ENCODE measurements at regions not wholly inside any gene's neighbourhood (a gene's known extent, or its start where the extent isn't known, plus 50 kb on each side); places are given as distances from the start of the nearest gene placed in this dataset.
A peak's percentile ranks its signal among the peaks of the same experiment; 100 is the strongest.
"Not testable (repeated sequence)": the region's sequence is repeated elsewhere in the genome, so short reads cannot be mapped to it uniquely, and the experiment has no call there.

GRCh38 chr15:54790693-54791092 is 406.0 kb downstream of the RSL24D1 start:
- no peak for ATAC-seq
- no peak overlapping the region for H3K27ac Mint-ChIP-seq
- peaks cover 2% of the 10 kb centered on the region for H3K9me3 Mint-ChIP-seq
- no peaks in the 10 kb centered on the region for H3K4me1 Mint-ChIP-seq
- no peak overlapping the region for H3K4me3 Mint-ChIP-seq
- no peaks in the 10 kb centered on the region for H3K36me3 Mint-ChIP-seq
- H3K27me3 Mint-ChIP-seq, result no peaks in the 10 kb centered on the region

GRCh38 chr15:54789376-54789775 is 407.4 kb downstream of the RSL24D1 start:
- Mint-ChIP-seq H3K9me3 (peaks cover 4% of the 10 kb centered on the region), H3K27me3 (no peaks in the 10 kb centered on the region), H3K4me1 (no peaks in the 10 kb centered on the region), H3K4me3 (no peak overlapping the region), H3K27ac (no peak overlapping the region), H3K36me3 (no peaks in the 10 kb centered on the region)
- ATAC-seq, result no peak

GRCh38 chr15:54781220-54781619 is 415.5 kb downstream of the RSL24D1 start:
- not testable (repeated sequence) for H3K4me3 Mint-ChIP-seq, H3K27ac Mint-ChIP-seq, H3K27me3 Mint-ChIP-seq, H3K4me1 Mint-ChIP-seq, H3K36me3 Mint-ChIP-seq, ATAC-seq
- H3K9me3 Mint-ChIP-seq, result peaks cover 15% of the 10 kb centered on the region

- H3K27ac Mint-ChIP-seq, result no peak overlapping the region
- H3K4me1 Mint-ChIP-seq, result no peaks in the 10 kb centered on the region
- H3K9me3 Mint-ChIP-seq, result peaks cover 12% of the 10 kb centered on the region
- no peak overlapping the region for H3K4me3 Mint-ChIP-seq
- H3K27me3 Mint-ChIP-seq, result no peaks in the 10 kb centered on the region
- ATAC-seq, result no peak
- H3K36me3 Mint-ChIP-seq, result no peaks in the 10 kb centered on the region
Measured at GRCh38 chr15:54779271-54779670, 417.5 kb downstream of the RSL24D1 start.

GRCh38 chr15:54776410-54776809 is 420.3 kb downstream of the RSL24D1 start:
- Mint-ChIP-seq H3K4me1 (no peaks in the 10 kb centered on the region), H3K27ac (no peak overlapping the region), H3K9me3 (peaks cover 3% of the 10 kb centered on the region), H3K4me3 (no peak overlapping the region), H3K36me3 (no peaks in the 10 kb centered on the region), H3K27me3 (no peaks in the 10 kb centered on the region)
- no peak for ATAC-seq

- H3K9me3 Mint-ChIP-seq, result peaks cover 11% of the 10 kb centered on the region
- no peaks in the 10 kb centered on the region for H3K36me3 Mint-ChIP-seq
- no peak for ATAC-seq
- no peaks in the 10 kb centered on the region for H3K27me3 Mint-ChIP-seq
- H3K27ac Mint-ChIP-seq, result no peak overlapping the region
- no peaks in the 10 kb centered on the region for H3K4me1 Mint-ChIP-seq
- H3K4me3 Mint-ChIP-seq, result no peak overlapping the region
Measured at GRCh38 chr15:54772663-54773062, 424.1 kb downstream of the RSL24D1 start.

- not testable (repeated sequence) for H3K9me3 Mint-ChIP-seq, ATAC-seq, H3K27me3 Mint-ChIP-seq, H3K36me3 Mint-ChIP-seq, H3K4me1 Mint-ChIP-seq, H3K27ac Mint-ChIP-seq, H3K4me3 Mint-ChIP-seq
Measured at GRCh38 chr15:54749461-54749860, 447.3 kb downstream of the RSL24D1 start.

GRCh38 chr15:54722342-54722986 is 474.3 kb downstream of the RSL24D1 start:
- no peaks in the 10 kb centered on the region for H3K27me3 Mint-ChIP-seq
- no peak for ATAC-seq
- H3K9me3 Mint-ChIP-seq, result peaks cover 27% of the 10 kb centered on the region
- no peaks in the 10 kb centered on the region for H3K36me3 Mint-ChIP-seq
- H3K4me3 Mint-ChIP-seq, result no peak overlapping the region
- H3K4me1 Mint-ChIP-seq, result no peaks in the 10 kb centered on the region
- H3K27ac Mint-ChIP-seq, result no peak overlapping the region

- no peak for ATAC-seq
- Mint-ChIP-seq H3K9me3 (peaks cover 27% of the 10 kb centered on the region), H3K27ac (no peak overlapping the region), H3K27me3 (no peaks in the 10 kb centered on the region), H3K36me3 (no peaks in the 10 kb centered on the region), H3K4me3 (no peak overlapping the region), H3K4me1 (no peaks in the 10 kb centered on the region)
Measured at GRCh38 chr15:54719325-54719724, 477.4 kb downstream of the RSL24D1 start.

- no peaks in the 10 kb centered on the region for H3K36me3 Mint-ChIP-seq
- H3K4me3 Mint-ChIP-seq, result no peak overlapping the region
- no peak overlapping the region for H3K27ac Mint-ChIP-seq
- H3K4me1 Mint-ChIP-seq, result no peaks in the 10 kb centered on the region
- H3K9me3 Mint-ChIP-seq, result peaks cover 4% of the 10 kb centered on the region
- H3K27me3 Mint-ChIP-seq, result no peaks in the 10 kb centered on the region
- ATAC-seq, result peak; percentile 36
Measured at GRCh38 chr15:54707805-54708752, 488.7 kb downstream of the RSL24D1 start.

- no peaks in the 10 kb centered on the region for H3K36me3 Mint-ChIP-seq
- no peak overlapping the region for H3K4me3 Mint-ChIP-seq
- no peak for ATAC-seq
- no peaks in the 10 kb centered on the region for H3K4me1 Mint-ChIP-seq
- H3K27ac Mint-ChIP-seq, result no peak overlapping the region
- H3K9me3 Mint-ChIP-seq, result peaks cover 3% of the 10 kb centered on the region
- no peaks in the 10 kb centered on the region for H3K27me3 Mint-ChIP-seq
Measured at GRCh38 chr15:54687628-54688027, 509.1 kb downstream of the RSL24D1 start.
